ENCODE measurements at regions not wholly inside any gene's neighbourhood (a gene's known extent, or its start where the extent isn't known, plus 50 kb on each side); places are given as distances from the start of the nearest gene placed in this dataset.
A peak's percentile ranks its signal among the peaks of the same experiment; 100 is the strongest.
"Not testable (repeated sequence)": the region's sequence is repeated elsewhere in the genome, so short reads cannot be mapped to it uniquely, and the experiment has no call there.

DNA sequence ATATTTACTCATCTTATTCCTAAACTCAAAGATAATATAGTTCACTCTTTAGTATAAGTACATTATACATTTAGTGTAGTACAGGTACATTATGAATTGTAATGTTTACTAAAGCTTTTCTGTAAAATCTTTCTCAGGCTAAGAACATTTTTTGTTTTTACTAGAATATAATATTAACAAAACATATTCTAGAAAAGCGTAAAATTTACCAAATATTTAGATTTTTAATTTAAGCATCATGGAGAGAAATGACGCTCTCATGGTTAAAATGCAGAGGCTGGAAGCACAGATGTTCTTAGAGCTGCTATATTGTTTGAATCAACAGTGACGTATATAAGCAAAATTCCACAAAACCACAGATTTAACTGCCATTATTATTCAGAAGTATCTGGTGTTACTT lies 54.7 kb upstream of the NBPF15 start:
- not testable (repeated sequence) for DNase-seq (ENCODE audit: low read depth)

DNA sequence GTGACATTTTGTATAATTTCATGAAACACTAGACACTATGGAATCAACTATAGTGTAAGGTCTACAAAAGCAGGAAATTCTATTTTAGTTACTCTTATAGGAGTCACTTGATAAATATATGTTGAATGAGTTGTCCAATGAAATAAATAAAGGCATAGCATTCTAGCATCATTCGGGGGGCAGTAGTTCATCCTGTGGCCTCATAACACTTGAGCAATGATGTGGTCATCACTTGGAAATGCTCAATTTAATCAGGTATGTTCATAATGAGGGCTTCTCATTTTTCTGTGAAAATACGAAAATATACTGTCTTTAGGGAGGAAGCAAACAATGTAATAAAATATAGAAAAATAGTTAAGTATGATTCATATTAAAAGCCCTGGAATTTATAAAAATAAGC lies 55.4 kb upstream of the NBPF15 start:
- DNase-seq (ENCODE audit: low read depth) = not testable (repeated sequence)

- DNase-seq (ENCODE audit: low read depth) = not testable (repeated sequence)
Observed at GRCh38 chr1:144518439-144518838, 57.0 kb upstream of the NBPF15 start.

- DNase-seq (ENCODE audit: low read depth) = not testable (repeated sequence)
Observed at GRCh38 chr1:144519528-144520189, 58.2 kb upstream of the NBPF15 start.

GRCh38 chr1:144523661-144524407 lies 62.4 kb upstream of the NBPF15 start:
- DNase-seq (ENCODE audit: low read depth) = peak; percentile 63

- DNase-seq (ENCODE audit: low read depth) = not testable (repeated sequence)
Observed at GRCh38 chr1:144532156-144532607, 60.5 kb upstream of the PPIAL4F start.

DNA sequence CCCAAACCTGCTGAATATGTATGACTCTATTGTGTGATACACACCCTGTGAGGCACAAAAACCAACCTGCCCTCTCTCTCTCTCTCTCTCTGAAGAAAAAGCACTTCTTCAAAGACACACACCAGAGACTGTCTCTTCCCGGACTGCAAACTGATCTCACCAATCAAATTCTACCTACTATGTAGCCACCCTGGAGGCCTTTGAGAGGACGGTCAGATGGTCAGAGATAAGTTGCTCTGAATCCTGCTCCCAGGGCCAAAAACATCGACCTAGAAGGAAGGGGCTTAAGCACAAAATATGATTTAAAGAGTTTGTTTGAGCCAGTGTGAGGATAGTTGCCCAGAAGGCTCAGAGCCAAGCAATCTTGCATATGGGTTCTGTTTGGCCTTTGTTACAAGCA lies 59.2 kb upstream of the PPIAL4F start:
- not testable (repeated sequence) for DNase-seq (ENCODE audit: low read depth)

GRCh38 chr1:144534286-144534685 lies 58.4 kb upstream of the PPIAL4F start:
- DNase-seq (ENCODE audit: low read depth) = not testable (repeated sequence)

GRCh38 chr1:144536677-144537076 lies 56.0 kb upstream of the PPIAL4F start:
- DNase-seq (ENCODE audit: low read depth) = not testable (repeated sequence)

GRCh38 chr1:144537234-144537633 lies 55.5 kb upstream of the PPIAL4F start:
- not testable (repeated sequence) for DNase-seq (ENCODE audit: low read depth)

DNA sequence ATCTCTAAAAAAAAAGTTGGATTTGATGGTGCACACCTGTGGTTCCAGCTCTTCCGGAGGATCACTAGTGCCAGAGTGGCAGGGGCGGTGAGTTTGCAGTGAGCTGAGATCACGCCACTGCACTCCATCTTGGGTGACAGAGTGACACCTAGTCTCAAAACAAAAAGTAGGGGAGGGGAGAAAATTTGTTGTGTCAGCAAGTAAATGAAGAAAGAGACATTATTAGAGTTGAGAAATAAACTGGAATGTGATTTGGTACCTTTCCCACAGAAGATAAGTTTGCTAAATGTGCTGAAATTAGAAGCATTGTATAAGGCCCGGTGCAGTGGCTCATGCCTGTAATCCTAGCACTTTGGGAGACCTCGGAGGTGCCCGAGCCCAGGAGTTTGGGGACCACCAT lies 54.0 kb upstream of the PPIAL4F start:
- not testable (repeated sequence) for DNase-seq (ENCODE audit: low read depth)

GRCh38 chr1:144539191-144539960 lies 53.3 kb upstream of the PPIAL4F start:
- DNase-seq (ENCODE audit: low read depth) = not testable (repeated sequence)
